ENCODE measurements at regions not wholly inside any gene's neighbourhood (a gene's known extent, or its start where the extent isn't known, plus 50 kb on each side); places are given as distances from the start of the nearest gene placed in this dataset.

DNA sequence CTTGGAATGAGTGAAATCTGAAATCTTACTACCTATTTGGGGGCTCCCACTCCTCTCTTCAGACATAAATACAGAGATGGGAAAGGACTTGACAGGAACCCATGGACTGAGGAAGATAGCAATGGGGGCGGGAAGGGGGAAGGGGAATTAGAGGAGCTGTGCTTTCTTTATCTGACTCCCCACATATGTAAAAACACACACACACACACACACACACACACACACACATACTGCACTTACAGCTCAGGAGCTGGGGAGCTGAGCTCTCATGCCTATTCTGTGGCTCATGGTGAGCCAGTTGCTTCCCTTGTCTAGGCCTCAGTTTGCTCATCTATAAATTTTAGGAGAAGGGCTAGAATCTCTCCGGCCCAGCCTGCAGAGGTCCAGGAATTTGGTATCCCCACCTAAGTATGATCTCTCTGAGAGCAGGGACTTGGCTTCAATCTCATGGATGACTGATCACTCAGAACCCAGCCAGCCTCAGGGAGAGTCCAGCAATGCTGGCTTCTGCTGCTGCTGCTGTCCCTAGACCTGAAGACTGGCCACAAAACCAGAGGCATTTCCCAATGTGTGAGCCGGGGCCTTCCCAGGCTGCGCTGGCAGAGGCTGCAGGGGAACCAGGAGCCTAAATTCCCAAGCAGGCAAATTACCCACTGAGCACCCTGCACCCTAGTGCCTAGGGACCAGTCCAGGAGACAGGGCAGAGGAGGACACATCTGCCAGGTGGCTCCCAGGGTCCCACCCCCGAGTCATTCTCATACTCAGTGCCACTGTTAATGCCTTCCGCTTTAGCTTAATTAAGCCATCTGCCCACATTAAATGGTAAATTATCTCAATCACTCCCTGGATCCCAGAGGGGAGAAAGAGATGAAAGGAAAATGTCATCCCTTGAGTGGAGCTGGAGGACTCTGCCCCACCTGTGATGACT, 57.5 kb upstream of the RBM15 start:
- H3K4me3 Mint-ChIP-seq: no peak overlapping the region
- H3K36me3 Mint-ChIP-seq (ENCODE audit: low read depth): no peaks in the 10 kb centered on the region
- H3K27me3 Mint-ChIP-seq (ENCODE audit: low read depth): peaks cover 2% of the 10 kb centered on the region
- H3K4me1 Mint-ChIP-seq: no peaks in the 10 kb centered on the region
- H3K27ac Mint-ChIP-seq (ENCODE audit: unreplicated experiment): peak overlapping the region; percentile 15
- TF ChIP-seq, protein P1, sequence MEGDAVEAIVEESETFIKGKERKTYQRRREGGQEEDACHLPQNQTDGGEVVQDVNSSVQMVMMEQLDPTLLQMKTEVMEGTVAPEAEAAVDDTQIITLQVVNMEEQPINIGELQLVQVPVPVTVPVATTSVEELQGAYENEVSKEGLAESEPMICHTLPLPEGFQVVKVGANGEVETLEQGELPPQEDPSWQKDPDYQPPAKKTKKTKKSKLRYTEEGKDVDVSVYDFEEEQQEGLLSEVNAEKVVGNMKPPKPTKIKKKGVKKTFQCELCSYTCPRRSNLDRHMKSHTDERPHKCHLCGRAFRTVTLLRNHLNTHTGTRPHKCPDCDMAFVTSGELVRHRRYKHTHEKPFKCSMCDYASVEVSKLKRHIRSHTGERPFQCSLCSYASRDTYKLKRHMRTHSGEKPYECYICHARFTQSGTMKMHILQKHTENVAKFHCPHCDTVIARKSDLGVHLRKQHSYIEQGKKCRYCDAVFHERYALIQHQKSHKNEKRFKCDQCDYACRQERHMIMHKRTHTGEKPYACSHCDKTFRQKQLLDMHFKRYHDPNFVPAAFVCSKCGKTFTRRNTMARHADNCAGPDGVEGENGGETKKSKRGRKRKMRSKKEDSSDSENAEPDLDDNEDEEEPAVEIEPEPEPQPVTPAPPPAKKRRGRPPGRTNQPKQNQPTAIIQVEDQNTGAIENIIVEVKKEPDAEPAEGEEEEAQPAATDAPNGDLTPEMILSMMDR (conservative IDR thresholded peaks at IDR 0.05): no peak
- DNase-seq (ENCODE audit: low read depth, low spot score): no peak
- H3K9me3 Mint-ChIP-seq: no peaks in the 10 kb centered on the region

- Mint-ChIP-seq H3K4me3 (no peak overlapping the region), H3K4me1 (no peaks in the 10 kb centered on the region)
- no peak for DNase-seq (ENCODE audit: low read depth, low spot score)
Measured at GRCh38 chr1:110282395-110282794, 56.8 kb upstream of the RBM15 start.

GRCh38 chr1:110283677-110284076, 55.5 kb upstream of the RBM15 start:
- H3K36me3 Mint-ChIP-seq (ENCODE audit: low read depth): no peaks in the 10 kb centered on the region
- TF ChIP-seq, protein P1 (conservative IDR thresholded peaks at IDR 0.05): no peak
- no peak overlapping the region for H3K27ac Mint-ChIP-seq (ENCODE audit: unreplicated experiment)
- no peak overlapping the region for H3K4me3 Mint-ChIP-seq
- no peaks in the 10 kb centered on the region for H3K4me1 Mint-ChIP-seq
- H3K27me3 Mint-ChIP-seq (ENCODE audit: low read depth): no peaks in the 10 kb centered on the region
- no peaks in the 10 kb centered on the region for H3K9me3 Mint-ChIP-seq
- no peak for DNase-seq (ENCODE audit: low read depth, low spot score)

More at GRCh38 chr1:110282395-110282794, 56.8 kb upstream of the RBM15 start:
- TF ChIP-seq, protein P1 (conservative IDR thresholded peaks at IDR 0.05): no peak
- Mint-ChIP-seq H3K27me3 (ENCODE audit: low read depth) (no peaks in the 10 kb centered on the region), H3K36me3 (ENCODE audit: low read depth) (no peaks in the 10 kb centered on the region), H3K27ac (ENCODE audit: unreplicated experiment) (peak overlapping the region; percentile 15), H3K9me3 (no peaks in the 10 kb centered on the region)

GRCh38 chr1:110285316-110285715, 53.9 kb upstream of the RBM15 start:
- Mint-ChIP-seq H3K27ac (ENCODE audit: unreplicated experiment) (no peak overlapping the region), H3K4me3 (no peak overlapping the region), H3K4me1 (no peaks in the 10 kb centered on the region), H3K36me3 (ENCODE audit: low read depth) (no peaks in the 10 kb centered on the region), H3K27me3 (ENCODE audit: low read depth) (no peaks in the 10 kb centered on the region), H3K9me3 (no peaks in the 10 kb centered on the region)
- TF ChIP-seq, protein P1 (conservative IDR thresholded peaks at IDR 0.05): no peak
- DNase-seq (ENCODE audit: low read depth, low spot score): no peak

DNA sequence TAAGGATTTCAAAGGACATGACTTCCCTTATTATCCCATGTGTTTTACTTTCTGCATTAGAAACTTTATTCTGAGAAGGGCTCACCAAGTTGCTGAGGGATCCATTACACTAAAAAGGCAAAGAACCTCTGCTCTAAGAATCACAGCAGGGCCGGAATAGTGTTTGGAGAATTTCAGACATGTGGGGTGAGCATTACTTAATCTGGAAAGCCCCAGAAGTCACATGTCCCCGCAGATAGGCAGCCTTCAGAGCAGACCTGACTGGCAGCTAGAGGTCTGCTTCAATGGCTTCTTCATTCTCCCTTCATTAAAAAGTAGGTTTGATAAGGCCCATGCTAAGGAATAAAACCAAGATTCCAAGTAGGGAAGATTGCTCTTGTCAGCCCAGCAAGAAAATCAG, 52.6 kb upstream of the RBM15 start:
- H3K27ac Mint-ChIP-seq (ENCODE audit: unreplicated experiment): no peak overlapping the region
- TF ChIP-seq, protein P1 (conservative IDR thresholded peaks at IDR 0.05): no peak
- H3K27me3 Mint-ChIP-seq (ENCODE audit: low read depth): no peaks in the 10 kb centered on the region
- H3K36me3 Mint-ChIP-seq (ENCODE audit: low read depth): no peaks in the 10 kb centered on the region
- no peak overlapping the region for H3K4me3 Mint-ChIP-seq
- H3K4me1 Mint-ChIP-seq: no peaks in the 10 kb centered on the region
- no peaks in the 10 kb centered on the region for H3K9me3 Mint-ChIP-seq
- DNase-seq (ENCODE audit: low read depth, low spot score): no peak
